ENCODE measurements at regions not wholly inside any gene's neighbourhood (a gene's known extent, or its start where the extent isn't known, plus 50 kb on each side); places are given as distances from the start of the nearest gene placed in this dataset.
"Not testable (repeated sequence)": the region's sequence is repeated elsewhere in the genome, so short reads cannot be mapped to it uniquely, and the experiment has no call there.

GRCh38 chr2:87315183-87315902 lies 293.7 kb upstream of the PLGLB1 start:
- TF ChIP-seq EZH2phosphoT487 (IDR thresholded peaks at IDR 0.05; ENCODE audit: insufficient read depth, low read depth); EZH2 (IDR thresholded peaks at IDR 0.05; ENCODE audit: insufficient read depth, poor library complexity, severe bottlenecking): not testable (repeated sequence)
